ENCODE measurements at regions not wholly inside any gene's neighbourhood (a gene's known extent, or its start where the extent isn't known, plus 50 kb on each side); places are given as distances from the start of the nearest gene placed in this dataset.

DNA sequence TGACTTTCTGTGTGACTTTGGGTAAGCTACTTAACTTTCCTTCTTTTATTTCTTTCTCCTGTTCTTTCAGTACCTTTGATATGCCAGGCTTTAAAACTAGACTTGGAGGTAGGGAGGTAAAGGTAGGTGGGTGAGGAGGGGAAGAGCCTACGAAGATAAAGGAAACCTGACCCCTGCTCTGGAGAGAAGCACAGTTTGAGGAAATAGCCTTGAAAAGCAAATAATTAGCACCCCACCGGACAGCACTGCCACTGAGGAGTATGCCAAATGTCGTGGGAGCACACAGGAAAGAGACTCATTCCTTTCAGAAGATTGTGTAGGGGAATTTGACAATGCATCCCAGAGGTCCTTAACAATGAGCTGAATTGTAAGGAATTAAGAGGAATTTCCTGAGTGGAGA lies 65.2 kb upstream of the SPAG17 start:
- TF ChIP-seq, protein P1, sequence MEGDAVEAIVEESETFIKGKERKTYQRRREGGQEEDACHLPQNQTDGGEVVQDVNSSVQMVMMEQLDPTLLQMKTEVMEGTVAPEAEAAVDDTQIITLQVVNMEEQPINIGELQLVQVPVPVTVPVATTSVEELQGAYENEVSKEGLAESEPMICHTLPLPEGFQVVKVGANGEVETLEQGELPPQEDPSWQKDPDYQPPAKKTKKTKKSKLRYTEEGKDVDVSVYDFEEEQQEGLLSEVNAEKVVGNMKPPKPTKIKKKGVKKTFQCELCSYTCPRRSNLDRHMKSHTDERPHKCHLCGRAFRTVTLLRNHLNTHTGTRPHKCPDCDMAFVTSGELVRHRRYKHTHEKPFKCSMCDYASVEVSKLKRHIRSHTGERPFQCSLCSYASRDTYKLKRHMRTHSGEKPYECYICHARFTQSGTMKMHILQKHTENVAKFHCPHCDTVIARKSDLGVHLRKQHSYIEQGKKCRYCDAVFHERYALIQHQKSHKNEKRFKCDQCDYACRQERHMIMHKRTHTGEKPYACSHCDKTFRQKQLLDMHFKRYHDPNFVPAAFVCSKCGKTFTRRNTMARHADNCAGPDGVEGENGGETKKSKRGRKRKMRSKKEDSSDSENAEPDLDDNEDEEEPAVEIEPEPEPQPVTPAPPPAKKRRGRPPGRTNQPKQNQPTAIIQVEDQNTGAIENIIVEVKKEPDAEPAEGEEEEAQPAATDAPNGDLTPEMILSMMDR (IDR thresholded peaks at IDR 0.05; ENCODE audit: insufficient read depth, low read depth, low read length): no peak
- no peak for TF ChIP-seq EZH2 (IDR thresholded peaks at IDR 0.05; ENCODE audit: insufficient read depth, low read length)

All from astrocyte (in vitro differentiated cells and primary cell).